GM21381 (cell line): ENCODE measurements at regions not wholly inside any gene's neighbourhood (a gene's known extent, or its start where the extent isn't known, plus 50 kb on each side); places are given as distances from the start of the nearest gene placed in this dataset.
"Not testable (repeated sequence)": the region's sequence is repeated elsewhere in the genome, so short reads cannot be mapped to it uniquely, and the experiment has no call there.

Experiments
- ATAC-seq: cut with Tn5 transposase; IDR thresholded peaks from one replicate; pipeline ENCODE4 v1.9.1; 2021; ENCODE audit warnings: mild to moderate bottlenecking, moderate library complexity; ENCODE audit not compliant: unreplicated experiment

- no peak for ATAC-seq
Measured at GRCh38 chr1:10938741-10939417, 73.6 kb upstream of the TARDBP start.

GRCh38 chr1:10939654-10940450 is 72.6 kb upstream of the TARDBP start:
- peak; percentile 57 for ATAC-seq

- no peak for ATAC-seq
Measured at GRCh38 chr1:10940451-10940804, 72.0 kb upstream of the TARDBP start.

GRCh38 chr1:10940838-10941237 is 71.6 kb upstream of the TARDBP start:
- no peak for ATAC-seq

- no peak for ATAC-seq
Measured at GRCh38 chr1:10941891-10942541, 70.4 kb upstream of the TARDBP start.

- ATAC-seq: no peak
Measured at GRCh38 chr1:10942542-10942912, 69.9 kb upstream of the TARDBP start.

- no peak for ATAC-seq
Measured at GRCh38 chr1:10943041-10943440, 69.4 kb upstream of the TARDBP start.

- no peak for ATAC-seq
Measured at GRCh38 chr1:10943991-10944730, 68.3 kb upstream of the TARDBP start.

- ATAC-seq: no peak
Measured at GRCh38 chr1:10945991-10946509, 66.4 kb upstream of the TARDBP start.

- ATAC-seq: no peak
Measured at GRCh38 chr1:10947181-10947580, 65.3 kb upstream of the TARDBP start.

- no peak for ATAC-seq
Measured at GRCh38 chr1:10947691-10948462, 64.6 kb upstream of the TARDBP start.

- ATAC-seq: no peak
Measured at GRCh38 chr1:10948463-10948775, 64.0 kb upstream of the TARDBP start.

GRCh38 chr1:10950316-10951172 is 61.9 kb upstream of the TARDBP start:
- ATAC-seq: no peak

GRCh38 chr1:10951298-10951697 is 61.2 kb upstream of the TARDBP start:
- not testable (repeated sequence) for ATAC-seq

GRCh38 chr1:10951961-10952360 is 60.5 kb upstream of the TARDBP start:
- no peak for ATAC-seq

GRCh38 chr1:10953505-10954193 is 58.8 kb upstream of the TARDBP start:
- no peak for ATAC-seq

- no peak for ATAC-seq
Measured at GRCh38 chr1:10957133-10957532, 55.3 kb upstream of the TARDBP start.

GRCh38 chr1:10958614-10959013 is 53.8 kb upstream of the TARDBP start:
- ATAC-seq: no peak
